PC-3 (cell line): ENCODE measurements at regions not wholly inside any gene's neighbourhood (a gene's known extent, or its start where the extent isn't known, plus 50 kb on each side); places are given as distances from the start of the nearest gene placed in this dataset.

Source experiments
- EZH2 ChIP-seq: fragments of 300-600 bp; sonication (generic); IDR thresholded peaks from one replicate; pipeline ENCODE4 v1.6.1; 2017; ENCODE audit warnings: antibody characterized with exemption, mild to moderate bottlenecking, low read length; ENCODE audit not compliant: unreplicated experiment
- EZH2phosphoT487 ChIP-seq: fragments of 300-600 bp; sonication (generic); IDR thresholded peaks from 2 replicates; pipeline ENCODE4 v1.6.1; 2018; ENCODE audit warnings: mild to moderate bottlenecking, antibody characterized with exemption, low read length, borderline replicate concordance
- TF ChIP-seq, protein P1 (sequence below): fragments of 300-600 bp; sonication (generic); conservative IDR thresholded peaks from 2 replicates; pipeline ENCODE4 v1.5.1; 2017; ENCODE audit warnings: antibody characterized with exemption, low read depth, mild to moderate bottlenecking, low read length

DNA sequence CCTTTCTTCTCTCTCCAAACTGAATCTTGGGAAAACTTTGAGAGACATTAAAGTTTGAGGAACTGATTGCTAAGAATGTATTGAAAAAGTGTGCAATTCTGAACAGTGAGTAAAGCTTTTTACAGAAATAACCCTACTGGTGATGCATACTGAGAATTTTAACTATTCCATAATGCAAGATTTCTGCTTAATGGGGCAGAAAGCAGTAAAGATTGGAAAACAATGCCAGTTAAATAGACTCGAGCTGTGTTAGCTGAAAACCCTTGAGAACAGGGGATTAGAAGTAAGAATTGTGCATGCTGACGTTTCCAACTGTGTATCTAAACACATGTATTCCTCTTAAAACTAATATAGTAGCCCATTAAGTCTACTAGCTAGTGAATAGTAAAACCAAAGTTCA is 1500.2 kb upstream of the PRMT6 start:
- TF ChIP-seq, protein P1, sequence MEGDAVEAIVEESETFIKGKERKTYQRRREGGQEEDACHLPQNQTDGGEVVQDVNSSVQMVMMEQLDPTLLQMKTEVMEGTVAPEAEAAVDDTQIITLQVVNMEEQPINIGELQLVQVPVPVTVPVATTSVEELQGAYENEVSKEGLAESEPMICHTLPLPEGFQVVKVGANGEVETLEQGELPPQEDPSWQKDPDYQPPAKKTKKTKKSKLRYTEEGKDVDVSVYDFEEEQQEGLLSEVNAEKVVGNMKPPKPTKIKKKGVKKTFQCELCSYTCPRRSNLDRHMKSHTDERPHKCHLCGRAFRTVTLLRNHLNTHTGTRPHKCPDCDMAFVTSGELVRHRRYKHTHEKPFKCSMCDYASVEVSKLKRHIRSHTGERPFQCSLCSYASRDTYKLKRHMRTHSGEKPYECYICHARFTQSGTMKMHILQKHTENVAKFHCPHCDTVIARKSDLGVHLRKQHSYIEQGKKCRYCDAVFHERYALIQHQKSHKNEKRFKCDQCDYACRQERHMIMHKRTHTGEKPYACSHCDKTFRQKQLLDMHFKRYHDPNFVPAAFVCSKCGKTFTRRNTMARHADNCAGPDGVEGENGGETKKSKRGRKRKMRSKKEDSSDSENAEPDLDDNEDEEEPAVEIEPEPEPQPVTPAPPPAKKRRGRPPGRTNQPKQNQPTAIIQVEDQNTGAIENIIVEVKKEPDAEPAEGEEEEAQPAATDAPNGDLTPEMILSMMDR: no peak
- no peak for TF ChIP-seq EZH2
- no peak for TF ChIP-seq EZH2phosphoT487
